HG03378 (cell line): ENCODE measurements at regions not wholly inside any gene's neighbourhood (a gene's known extent, or its start where the extent isn't known, plus 50 kb on each side); places are given as distances from the start of the nearest gene placed in this dataset.

Source experiments
- ATAC-seq: cut with Tn5 transposase; IDR thresholded peaks from one replicate; pipeline ENCODE4 v1.9.1; 2021; ENCODE audit warnings: mild to moderate bottlenecking, moderate library complexity; ENCODE audit not compliant: unreplicated experiment

DNA sequence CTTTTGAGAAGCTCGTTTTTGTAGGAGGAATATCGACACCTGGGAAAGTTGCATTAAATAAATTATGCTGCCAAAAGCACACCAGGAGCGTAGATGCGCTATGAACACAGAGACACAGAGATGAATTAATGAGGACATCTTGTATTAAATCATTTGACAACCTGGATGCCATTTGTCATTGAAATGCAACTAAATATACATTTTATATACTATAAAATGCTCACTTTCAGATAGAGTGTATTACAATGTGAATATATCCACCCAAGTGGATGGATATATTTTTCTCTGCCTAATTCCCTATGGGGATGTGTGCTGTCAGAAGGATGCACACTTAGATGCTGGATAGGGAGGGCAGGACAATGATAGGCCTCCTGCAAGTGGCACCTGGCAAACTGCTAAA, 426.2 kb downstream of the RIT2 start:
- no peak for ATAC-seq
